Activated CD4-positive, alpha-beta T cell treated with anti-CD3 and anti-CD28 coated beads, Interleukin-2, amount 50 U/mL, for 48 hours (primary cell): ENCODE measurements at regions not wholly inside any gene's neighbourhood (a gene's known extent, or its start where the extent isn't known, plus 50 kb on each side); places are given as distances from the start of the nearest gene placed in this dataset.

Experiments used
- DNase-seq, 2 experiments: peaks; one replicate each; pipeline ENCODE4 v3.0.0-alpha.2; 2020

GRCh38 chr17:69779378-69780214, 295.4 kb upstream of the KCNJ16 start:
- DNase-seq, result no peak

DNA sequence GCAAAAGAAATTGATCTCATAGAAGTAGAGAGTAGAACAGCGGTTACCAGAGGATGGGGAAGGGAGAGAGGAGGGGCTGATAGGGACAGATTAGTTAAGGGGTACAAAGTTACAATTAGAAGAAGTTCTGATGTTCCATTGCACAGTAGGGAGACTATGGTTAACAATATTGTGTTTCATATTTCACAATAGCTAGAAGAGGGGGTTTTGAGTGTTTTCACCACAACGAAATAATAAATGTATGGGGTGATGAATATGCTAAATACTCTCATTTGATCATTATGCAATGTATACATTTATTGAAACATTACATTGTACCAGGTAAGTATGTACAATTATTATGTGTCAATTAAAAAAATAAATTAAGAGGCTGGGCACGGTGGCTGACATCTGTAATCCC, 291.2 kb upstream of the KCNJ16 start:
- no peak for DNase-seq

GRCh38 chr17:69788957-69789356, 286.1 kb upstream of the KCNJ16 start:
- no peak for DNase-seq

GRCh38 chr17:69796078-69796477, 278.9 kb upstream of the KCNJ16 start:
- no peak for DNase-seq

DNA sequence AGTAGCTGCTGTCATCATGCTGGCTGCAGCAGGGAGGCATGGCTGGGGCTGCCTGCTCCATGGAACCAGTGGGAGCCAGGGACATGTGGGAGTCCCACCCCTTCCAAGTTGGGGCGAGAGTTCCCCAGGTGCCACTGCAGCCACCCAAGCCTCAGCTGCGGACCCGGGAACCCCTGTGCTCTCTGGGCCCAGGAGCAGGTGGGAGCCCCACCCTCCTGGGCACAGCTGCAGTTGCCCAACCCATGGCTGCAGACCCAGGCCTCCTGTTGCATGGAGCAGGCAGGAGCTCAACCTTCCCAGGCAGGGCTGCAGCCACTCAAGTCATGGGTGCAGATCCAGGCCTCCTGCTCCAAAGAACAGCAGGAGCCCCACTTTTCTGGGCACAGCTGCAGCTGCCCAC, 274.2 kb upstream of the KCNJ16 start:
- DNase-seq, result no peak

DNA sequence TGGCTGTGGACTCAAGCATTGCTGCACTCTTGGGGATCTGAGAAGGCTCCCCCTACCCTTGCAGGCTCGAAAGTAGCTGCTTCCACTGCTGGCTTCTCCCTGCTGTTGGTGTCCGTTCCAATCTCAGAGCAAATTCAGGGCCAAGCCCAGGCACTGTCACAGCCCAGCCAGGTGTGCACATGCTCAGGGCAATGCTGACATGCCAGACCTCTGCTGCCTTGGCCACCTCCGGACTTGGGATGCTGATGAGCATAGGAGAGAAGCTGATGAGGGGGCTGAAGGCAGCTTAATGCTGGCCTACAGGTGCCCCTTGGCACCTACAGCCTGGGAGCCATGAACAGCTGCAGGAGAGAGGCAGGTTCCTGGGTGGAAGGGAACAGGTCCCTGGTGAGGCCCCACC, 273.7 kb upstream of the KCNJ16 start:
- DNase-seq, result no peak

GRCh38 chr17:69802045-69802740, 272.8 kb upstream of the KCNJ16 start:
- no peak for DNase-seq

DNA sequence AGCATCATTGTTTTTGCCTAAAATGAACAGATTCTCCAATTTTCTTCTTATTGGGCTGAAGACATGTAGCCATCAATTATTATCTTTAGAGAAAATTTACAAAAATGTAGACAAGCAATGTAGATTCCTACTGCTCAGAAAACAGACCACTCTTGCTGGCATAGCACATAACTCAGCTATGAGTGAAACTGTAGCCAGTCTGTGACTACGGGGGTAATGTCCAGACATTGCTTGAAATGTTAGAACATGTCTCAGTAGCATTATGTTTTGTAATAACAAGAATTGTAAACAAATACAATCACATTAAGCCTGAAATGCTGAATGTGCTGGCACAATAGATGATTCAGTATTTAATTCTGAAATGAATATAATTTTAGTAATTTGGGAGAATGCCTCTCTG, 265.7 kb upstream of the KCNJ16 start:
- DNase-seq, result no peak

- no peak for DNase-seq
These were observed 264.6 kb upstream of the KCNJ16 start for GRCh38 chr17:69810326-69810965.

GRCh38 chr17:69812240-69812837, 262.7 kb upstream of the KCNJ16 start:
- no peak for DNase-seq

DNA sequence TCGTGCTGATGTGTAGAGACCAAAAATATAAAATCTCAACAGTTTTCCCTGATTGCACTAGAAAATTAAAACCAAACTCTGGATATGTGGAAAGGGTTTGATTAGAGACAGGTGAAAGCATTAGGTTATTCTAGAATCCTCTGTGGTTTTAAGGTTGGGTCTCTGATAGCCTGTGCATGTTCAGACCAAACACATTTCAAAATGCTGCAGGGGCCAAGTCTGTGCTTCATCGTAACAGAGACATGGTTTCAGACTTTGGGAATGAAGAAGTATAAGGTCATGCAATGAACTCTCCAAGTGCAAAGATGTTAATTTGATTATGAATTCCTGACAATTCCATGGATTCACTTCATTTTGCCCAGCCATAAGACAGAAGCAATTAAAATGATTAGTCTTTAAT, 261.0 kb upstream of the KCNJ16 start:
- no peak for DNase-seq

DNA sequence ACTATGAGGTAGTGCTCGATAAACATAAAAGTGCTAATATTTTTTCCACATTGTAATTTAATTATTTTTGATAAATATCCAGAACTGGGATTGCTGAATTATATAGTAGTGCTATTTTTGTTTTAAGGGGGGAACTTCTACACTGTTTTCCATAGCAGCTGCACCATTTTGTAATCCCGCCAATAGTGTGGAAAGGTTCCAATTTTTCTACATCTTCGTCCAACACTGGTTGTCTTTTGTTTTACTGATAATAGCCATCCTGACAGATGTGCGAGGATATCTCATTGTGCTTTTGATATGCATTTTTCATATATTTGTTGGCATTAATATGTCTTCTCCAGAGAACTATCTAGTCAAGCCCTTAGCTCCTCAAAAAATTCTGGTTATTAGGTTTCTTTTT, 259.6 kb upstream of the KCNJ16 start:
- DNase-seq, result no peak

GRCh38 chr17:69818467-69818866, 256.6 kb upstream of the KCNJ16 start:
- DNase-seq, result no peak

GRCh38 chr17:69819316-69820087, 255.5 kb upstream of the KCNJ16 start:
- DNase-seq, result no peak

DNA sequence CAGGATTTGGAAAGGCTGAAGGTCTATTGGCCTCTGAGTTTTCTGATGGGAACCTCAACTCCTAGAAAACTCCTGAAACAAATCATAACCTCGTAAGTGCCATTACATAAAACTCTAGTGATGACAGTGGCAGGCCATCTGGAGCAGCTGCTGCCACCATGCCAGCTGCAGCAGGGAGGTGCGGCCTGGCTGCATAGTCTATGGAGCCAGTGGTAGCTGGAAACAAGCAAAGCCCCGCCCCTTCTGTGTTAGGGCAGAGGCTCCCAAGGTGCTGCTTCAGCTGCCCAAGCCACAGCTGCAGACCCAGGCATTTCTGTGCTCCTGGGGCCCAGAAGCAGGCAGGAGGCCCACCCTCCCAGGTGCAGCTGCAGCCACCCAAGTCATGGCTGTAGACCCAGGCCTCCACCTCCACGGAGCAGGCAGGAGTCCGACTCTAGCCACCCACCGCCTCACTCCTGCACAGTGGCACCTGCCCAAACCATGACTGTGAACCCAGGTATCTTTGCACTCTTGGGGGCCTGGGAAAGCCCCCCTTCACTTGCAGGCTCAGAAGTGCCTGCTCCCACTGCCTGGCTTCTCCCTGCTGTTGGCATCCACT, 254.1 kb upstream of the KCNJ16 start:
- no peak for DNase-seq

DNA sequence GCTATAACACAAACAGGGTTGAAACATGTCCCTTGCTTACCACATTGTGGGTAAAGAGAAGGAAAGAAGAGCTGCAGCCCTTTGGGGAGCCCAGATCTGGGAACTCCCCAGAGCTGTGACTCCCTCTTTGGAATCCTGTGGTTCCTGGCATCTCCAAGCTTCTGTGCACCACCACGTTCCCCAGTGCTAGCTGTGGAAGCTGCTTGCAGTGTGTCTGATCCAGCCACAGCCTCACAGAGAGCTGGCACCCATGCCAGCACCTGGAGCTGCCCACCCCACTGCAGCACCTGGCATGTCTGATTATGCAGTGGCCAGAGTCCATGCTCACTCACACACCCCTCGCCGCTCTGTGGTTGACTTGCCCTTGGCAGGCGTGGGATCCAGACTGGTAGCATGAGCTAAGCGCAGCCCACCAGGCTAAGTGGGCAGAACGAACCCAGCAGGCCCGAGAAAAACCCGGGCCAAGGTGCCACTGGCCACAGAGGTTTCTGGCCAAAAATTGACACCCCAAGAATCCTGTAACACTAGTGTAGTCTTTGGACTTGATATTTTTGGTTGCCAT, 252.6 kb upstream of the KCNJ16 start:
- DNase-seq, result no peak

DNA sequence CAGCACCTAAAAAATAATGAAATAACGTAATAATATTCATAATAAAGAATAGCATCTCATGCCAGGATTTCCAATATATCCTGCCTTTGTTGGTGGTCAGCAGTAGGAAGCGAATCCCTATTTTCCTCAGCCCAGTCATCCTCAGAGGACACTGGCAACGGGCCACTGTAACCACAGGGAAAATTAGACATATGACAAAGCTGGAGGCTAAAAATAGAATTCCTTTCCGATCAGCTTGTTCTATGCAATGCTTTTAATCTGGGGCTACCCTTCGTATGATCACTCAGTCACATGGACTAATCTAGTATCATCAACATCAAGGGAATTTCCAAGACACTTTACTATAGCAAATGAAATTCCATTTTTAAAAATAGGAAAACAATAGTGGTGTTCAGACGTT, 246.9 kb upstream of the KCNJ16 start:
- DNase-seq, result no peak

GRCh38 chr17:69834494-69834893, 240.5 kb upstream of the KCNJ16 start:
- no peak for DNase-seq

DNA sequence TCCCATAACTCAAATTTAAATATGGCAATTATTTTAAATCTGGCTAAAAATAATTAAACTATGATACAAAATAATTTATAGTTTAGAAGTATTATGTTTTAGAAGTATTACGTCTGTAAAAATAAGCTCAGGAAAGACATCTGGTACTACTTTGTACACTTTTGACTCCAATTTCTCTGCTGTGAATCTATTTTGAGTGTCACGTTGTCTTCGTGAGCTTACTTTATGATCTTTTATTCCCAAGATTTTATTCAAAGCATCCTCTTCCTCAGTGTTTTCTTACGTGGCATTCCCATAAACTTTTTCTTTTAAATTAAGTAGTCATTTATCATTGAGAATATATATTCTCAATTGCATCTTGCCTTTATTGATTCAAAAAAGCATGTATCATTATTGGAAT, 223.3 kb upstream of the KCNJ16 start:
- DNase-seq, result no peak

DNA sequence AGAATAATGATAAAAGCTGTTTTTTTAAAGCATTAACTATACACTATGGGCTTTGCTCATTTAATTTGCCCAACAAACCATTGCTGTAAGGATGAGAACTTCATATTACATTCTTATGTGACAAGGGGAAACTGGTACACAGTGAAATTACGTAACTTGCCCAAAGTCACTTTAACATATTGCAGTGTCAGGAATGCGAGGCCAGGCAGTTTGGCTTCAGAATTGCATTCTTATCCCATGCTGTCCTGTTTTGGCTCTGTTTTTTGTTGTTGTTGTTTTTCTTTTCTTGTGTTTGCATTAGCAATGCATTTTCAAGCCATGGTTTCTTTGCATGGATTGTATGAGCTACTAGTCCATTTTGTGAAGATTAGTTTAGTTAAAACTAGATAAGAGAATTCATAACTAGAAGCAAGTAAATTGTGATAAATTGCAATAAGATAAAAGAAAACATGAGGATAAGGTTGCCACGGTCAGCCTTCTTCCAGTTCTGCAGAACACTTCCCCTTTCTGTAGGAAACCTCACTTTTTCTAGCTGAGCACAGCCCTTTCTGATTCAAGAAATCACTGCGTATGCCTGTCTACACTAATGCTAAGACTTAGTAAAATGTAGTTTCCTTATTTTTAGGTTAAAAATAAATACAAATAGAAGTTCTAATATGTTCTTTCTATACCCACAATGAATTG, 221.3 kb upstream of the KCNJ16 start:
- DNase-seq, result no peak

DNA sequence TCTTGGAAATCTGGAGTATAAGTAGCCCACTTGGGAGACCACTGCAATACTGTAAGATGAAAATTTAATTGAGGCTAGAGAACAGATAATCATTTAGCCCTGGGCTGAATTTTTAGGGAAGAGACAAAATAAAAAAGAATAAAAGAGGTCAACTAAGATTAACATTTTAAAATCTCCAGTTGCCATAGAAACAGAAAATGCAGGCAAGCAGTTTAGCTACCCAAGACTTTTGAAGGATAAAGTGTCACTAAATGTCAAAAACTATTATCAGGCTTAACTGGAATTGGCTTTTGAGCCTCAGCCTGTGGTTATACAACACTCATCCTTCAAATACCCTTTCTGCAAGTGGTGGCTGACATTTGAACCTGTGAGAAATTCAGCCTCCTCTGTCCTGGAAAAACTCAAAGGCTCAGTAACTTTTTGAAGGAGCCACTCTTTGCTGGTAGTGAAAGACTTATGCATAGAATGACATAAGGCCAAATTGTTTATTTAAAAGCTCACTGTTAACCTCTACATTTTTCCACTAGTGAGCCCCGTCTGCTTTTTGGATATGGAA, 220.7 kb upstream of the KCNJ16 start:
- DNase-seq, result no peak
